Heart left ventricle (tissue), 16 donors: ENCODE measurements at regions not wholly inside any gene's neighbourhood (a gene's known extent, or its start where the extent isn't known, plus 50 kb on each side); places are given as distances from the start of the nearest gene placed in this dataset.
A peak's percentile ranks its signal among the peaks of the same experiment; 100 is the strongest.

Experiments used
- ATAC-seq, 4 donors: fragments of 200-7000 bp; cut with Tn5 transposase; one replicate each; pipeline ENCODE4 v1.9.1; 2020 to 2022; ENCODE audit warnings: moderate library complexity in 4 of 4, mild to moderate bottlenecking in 3 of 4, moderate number of reproducible peaks in 1 of 4
- DNase-seq, 5 donors: peaks; one replicate each; pipeline ENCODE4 v3.0.0-alpha.2; 2020
- H3K27ac ChIP-seq, 12 donors: fragments of 200-600 bp; sonication (generic) in 4 of 12; one replicate each; pipeline versions ENCODE4 v1.5.0 to v1.8.0; 2016 to 2022; ENCODE audit warnings: mild to moderate bottlenecking in 2 of 12
- H3K27me3 ChIP-seq, 9 donors: fragments of 200-600 bp; sonication (generic) in 2 of 9; one replicate each; pipeline versions ENCODE4 v1.5.1 to v1.8.0; 2016 to 2022; ENCODE audit warnings: mild to moderate bottlenecking in 3 of 9
- H3K36me3 ChIP-seq, 9 donors: fragments of 200-600 bp; sonication (generic) in 2 of 9; one replicate each; pipeline versions ENCODE4 v1.5.0 to v1.8.0; 2018 to 2022; ENCODE audit warnings: mild to moderate bottlenecking in 2 of 9
- H3K4me1 ChIP-seq, 12 donors: fragments of 200-600 bp; sonication (generic) in 4 of 12; one replicate each; pipeline versions ENCODE4 v1.5.0 to v1.8.0; 2016 to 2022; ENCODE audit warnings: mild to moderate bottlenecking in 3 of 12
- H3K4me3 ChIP-seq, 12 donors: fragments of 200-600 bp; sonication (generic) in 4 of 12; one replicate each; pipeline versions ENCODE4 v1.5.0 to v1.8.0; 2017 to 2022; ENCODE audit warnings: mild to moderate bottlenecking in 9 of 12, moderate library complexity in 4 of 12
- H3K9me3 ChIP-seq, 12 donors: fragments of 200-600 bp; sonication (generic) in 4 of 12; one replicate each; pipeline versions ENCODE4 v1.5.0 to v1.8.0; 2016 to 2022; ENCODE audit warnings: mild to moderate bottlenecking in 1 of 12
- CTCF ChIP-seq, 12 donors: fragments of 200-600 bp; sonication (generic) in 4 of 12; IDR thresholded peaks; one replicate each; pipeline versions ENCODE4 v1.5.0 to v1.8.0; 2018 to 2022; ENCODE audit warnings: antibody characterized with exemption in 12 of 12, mild to moderate bottlenecking in 5 of 12
- POLR2A ChIP-seq, 2 donors: fragments of 450-650 bp; IDR thresholded peaks; one replicate each; pipeline ENCODE4 v1.6.1; 2017; ENCODE audit warnings: antibody characterized with exemption in 2 of 2, mild to moderate bottlenecking in 2 of 2, moderate library complexity in 2 of 2
- WGBS, 4 donors: extraction: QIAGEN DNeasy Blood & Tissue Kit in 2 of 4; methylation state at CpG; one replicate each; pipeline versions ENCODE4 v1.1.5 to v1.1.7; 2013 to 2018; 5-methylcytosine and 5-hydroxymethylcytosine counted together
- intact Hi-C, 10 donors: fragments of 100-400 bp; cut with DNase I; formaldehyde crosslinking; loops; one replicate each; pipeline versions ENCODE4 v1.11.1 to v1.14.2; 2022
- donor health status: ischemic (EF 13 %, LVEDD 7.1; RV severe dilation, severe dysfunction).
- donor health status: healthy with polysubstance abuse.
- donor health status: DM: no; HTN: yes; CAD: no.
- donor health status: DM: no; HTN: no; CAD: no.
- donor health status: ischemic (EF 25% LVEDD 6.9; RV normal size, moderate dysfunction).
- donor health status: ischemic (EF 25% LVEDD 5.7; RV mildly dilated, moderate dysfunction).
- donor health status: healthy.
- donor health status: DM: yes; HTN: yes; CAD: no.
- donor health status: ischemic (EF 35%, LVEDD 5.7; RV mildly dilated, moderate dysfunction).
- donor health status: nonischemic (EF 11% LVEDD 7.7; RV severe dilation, severe dysfunction).
- donor health status: DM: yes; HTN: yes; CAD: no.
- donor health status: PGD.
- donor health status: ischemic (EF 29% LVEDD 5.4; RV normal size, mild dysfunction).
- donor health status: nonischemic (EF 23%, LVEDD 6.1; RV moderate dilation, normal function).

- ATAC-seq (no peak), DNase-seq (no peak)
- Histone ChIP-seq H3K4me3 (no peak overlapping the region), H3K27me3 (no peaks in the 10 kb centered on the region), H3K27ac (no peak overlapping the region), H3K9me3 (peaks cover 0 to 12% (median 5%) of the 10 kb centered on the region in 12 donors), H3K4me1 (peaks cover 0 to 43% (median 22%) of the 10 kb centered on the region in 12 donors), H3K36me3 (no peaks in the 10 kb centered on the region)
- WGBS, 4 donors, result 90 to 95% (median 92%) methylated on average over 20 of the region's 20 CpGs
- intact Hi-C loops, result no loop called here
- TF ChIP-seq POLR2A (IDR thresholded peaks at IDR 0.05) (no peak), CTCF (IDR thresholded peaks at IDR 0.05) (no peak)
These were observed 168.4 kb downstream of the ZFP36L2 start for GRCh38 chr2:43057742-43058725.

DNA sequence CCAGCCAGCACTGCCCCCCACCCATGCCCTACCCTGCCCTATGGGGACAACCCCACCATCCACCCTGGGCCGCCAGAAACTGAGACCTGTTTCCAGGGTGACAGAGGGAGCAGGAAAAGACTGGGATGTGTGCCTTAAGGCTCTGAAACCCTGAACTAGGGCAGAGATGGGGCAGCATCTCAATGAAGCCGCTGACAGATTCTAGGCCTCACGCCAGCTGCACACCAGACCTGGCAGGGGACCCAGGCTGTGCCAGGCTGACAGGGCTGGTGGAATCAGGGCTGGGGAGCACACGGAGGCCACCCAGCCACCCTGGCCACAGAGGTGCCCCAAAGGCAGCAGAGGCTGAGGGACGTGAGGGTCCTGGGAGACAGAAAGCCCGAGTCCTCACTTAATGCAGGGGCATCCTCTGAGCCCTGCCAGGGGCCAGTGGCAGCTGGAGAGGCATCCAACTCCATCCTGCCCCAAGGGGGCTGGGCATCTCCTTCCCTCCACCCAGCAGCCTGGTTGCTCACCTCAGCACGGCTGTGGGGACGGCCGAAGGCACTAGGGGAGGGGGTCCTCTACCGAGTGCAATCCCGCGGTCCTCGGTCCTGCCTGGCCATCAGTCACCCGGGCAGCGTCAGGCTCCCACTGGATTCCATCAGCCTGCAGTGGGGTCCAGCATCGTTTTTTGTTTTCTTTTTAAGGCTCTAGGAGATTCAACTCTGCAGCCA is 169.2 kb downstream of the ZFP36L2 start:
- no peaks in the 10 kb centered on the region for H3K36me3 ChIP-seq
- WGBS, 4 donors, result 49 to 75% (median 68%) methylated on average over 6 to 16 of the region's 16 CpGs
- intact Hi-C loops, result no loop called here
- TF ChIP-seq POLR2A (IDR thresholded peaks at IDR 0.05) (no peak), CTCF (IDR thresholded peaks at IDR 0.05) (no peak)
- peak in 3 of 5 donors; percentile 51 to 75 (median 68) for DNase-seq
- H3K9me3 ChIP-seq, result peaks cover 0 to 9% (median 4%) of the 10 kb centered on the region in 12 donors
- H3K27me3 ChIP-seq, result no peaks in the 10 kb centered on the region
- peak in 3 of 4 donors; percentile 59 to 82 (median 64) for ATAC-seq
- H3K27ac ChIP-seq, result no peak overlapping the region
- H3K4me1 ChIP-seq, result peaks cover 0 to 47% (median 22%) of the 10 kb centered on the region in 12 donors
- no peak overlapping the region for H3K4me3 ChIP-seq

DNA sequence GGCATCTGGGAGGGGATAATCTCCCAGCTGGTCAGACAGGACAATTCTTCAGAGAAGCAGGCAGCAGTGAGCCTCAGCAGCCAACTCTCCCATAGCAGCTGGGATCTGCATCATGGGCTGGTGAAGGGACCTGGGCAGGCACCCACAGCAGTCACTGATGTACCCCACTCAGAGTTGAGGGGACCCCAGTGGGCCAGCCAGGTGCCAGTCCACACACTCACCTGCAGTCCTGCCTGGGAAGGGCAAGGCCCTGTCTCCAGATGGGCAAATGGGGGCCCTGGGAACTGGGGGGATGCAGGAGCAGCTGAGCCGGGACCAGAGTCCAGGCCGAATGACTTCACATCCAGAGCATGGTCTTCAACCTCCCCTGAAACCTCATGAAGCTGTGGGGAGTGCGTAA is 170.4 kb downstream of the ZFP36L2 start:
- Histone ChIP-seq H3K36me3 (no peaks in the 10 kb centered on the region), H3K27ac (no peak overlapping the region), H3K4me3 (no peak overlapping the region), H3K27me3 (no peaks in the 10 kb centered on the region), H3K9me3 (no peaks in the 10 kb centered on the region), H3K4me1 (peaks cover 0 to 57% (median 27%) of the 10 kb centered on the region in 12 donors)
- WGBS, 4 donors, result 67 to 80% (median 79%) methylated on average over 1 to 3 of the region's 3 CpGs
- TF ChIP-seq POLR2A (IDR thresholded peaks at IDR 0.05), result no peak
- TF ChIP-seq CTCF (IDR thresholded peaks at IDR 0.05), result no peak
- intact Hi-C loops, result no loop called here
- DNase-seq, result no peak
- ATAC-seq, result no peak
